ENCODE measurements at regions not wholly inside any gene's neighbourhood (a gene's known extent, or its start where the extent isn't known, plus 50 kb on each side); places are given as distances from the start of the nearest gene placed in this dataset.

DNA sequence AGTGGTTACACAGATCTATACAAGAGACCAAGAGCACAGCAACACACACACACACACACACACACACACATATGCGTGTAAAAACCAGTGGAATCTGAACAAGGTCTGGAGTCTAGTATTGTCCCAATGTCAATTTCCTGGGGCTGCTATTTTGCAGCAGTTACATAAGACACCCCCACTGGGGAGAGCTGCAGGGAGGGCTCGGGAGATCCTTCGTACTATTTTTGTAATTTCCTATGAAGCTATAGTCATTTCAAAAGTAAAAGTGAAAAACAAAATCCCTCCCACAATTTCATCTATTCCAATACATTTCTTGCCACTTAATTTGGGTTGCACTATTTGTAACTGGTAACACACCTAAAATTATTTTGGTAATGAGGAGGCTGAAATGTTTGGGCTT, 68.5 kb downstream of the C16orf95 start:
- TF ChIP-seq, protein P1, sequence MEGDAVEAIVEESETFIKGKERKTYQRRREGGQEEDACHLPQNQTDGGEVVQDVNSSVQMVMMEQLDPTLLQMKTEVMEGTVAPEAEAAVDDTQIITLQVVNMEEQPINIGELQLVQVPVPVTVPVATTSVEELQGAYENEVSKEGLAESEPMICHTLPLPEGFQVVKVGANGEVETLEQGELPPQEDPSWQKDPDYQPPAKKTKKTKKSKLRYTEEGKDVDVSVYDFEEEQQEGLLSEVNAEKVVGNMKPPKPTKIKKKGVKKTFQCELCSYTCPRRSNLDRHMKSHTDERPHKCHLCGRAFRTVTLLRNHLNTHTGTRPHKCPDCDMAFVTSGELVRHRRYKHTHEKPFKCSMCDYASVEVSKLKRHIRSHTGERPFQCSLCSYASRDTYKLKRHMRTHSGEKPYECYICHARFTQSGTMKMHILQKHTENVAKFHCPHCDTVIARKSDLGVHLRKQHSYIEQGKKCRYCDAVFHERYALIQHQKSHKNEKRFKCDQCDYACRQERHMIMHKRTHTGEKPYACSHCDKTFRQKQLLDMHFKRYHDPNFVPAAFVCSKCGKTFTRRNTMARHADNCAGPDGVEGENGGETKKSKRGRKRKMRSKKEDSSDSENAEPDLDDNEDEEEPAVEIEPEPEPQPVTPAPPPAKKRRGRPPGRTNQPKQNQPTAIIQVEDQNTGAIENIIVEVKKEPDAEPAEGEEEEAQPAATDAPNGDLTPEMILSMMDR (conservative IDR thresholded peaks at IDR 0.05; ENCODE audit: low read length) = no peak
- no peak for TF ChIP-seq EZH2phosphoT487 (IDR thresholded peaks at IDR 0.05; ENCODE audit: borderline replicate concordance, low read depth, low read length)

Data from OCI-LY7 (cell line).